Limb (tissue), 2 donors: ENCODE measurements at regions not wholly inside any gene's neighbourhood (a gene's known extent, or its start where the extent isn't known, plus 50 kb on each side); places are given as distances from the start of the nearest gene placed in this dataset.
A peak's percentile ranks its signal among the peaks of the same experiment; 100 is the strongest.
"Not testable (repeated sequence)": the region's sequence is repeated elsewhere in the genome, so short reads cannot be mapped to it uniquely, and the experiment has no call there.

ENCODE experiments used
- DNase-seq, 2 donors: peaks; one replicate each; pipeline ENCODE4 v3.0.0-alpha.2; 2016; ENCODE audit errors: extremely low spot score in 2 of 2

DNA sequence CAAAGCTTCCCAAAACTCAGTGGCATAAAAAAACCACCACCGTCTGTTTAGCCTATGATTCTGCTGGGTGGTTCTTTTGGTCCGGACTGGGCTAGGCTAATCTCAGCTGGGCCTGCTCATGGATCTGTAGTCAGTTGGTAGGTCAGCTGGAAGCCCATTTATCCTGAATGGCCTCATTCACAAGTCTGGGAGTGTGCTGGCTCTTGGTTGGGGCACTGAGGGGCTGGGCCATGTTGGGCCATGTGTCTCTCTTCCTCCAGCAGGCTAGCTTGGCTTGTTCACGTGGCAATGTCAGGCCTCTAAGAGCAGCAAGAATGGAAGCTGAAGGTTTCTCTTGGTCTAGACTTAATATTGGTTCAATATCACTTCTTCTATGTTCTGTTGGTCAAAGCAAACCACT lies 95.7 kb upstream of the HS6ST1 start:
- no peak for DNase-seq

DNA sequence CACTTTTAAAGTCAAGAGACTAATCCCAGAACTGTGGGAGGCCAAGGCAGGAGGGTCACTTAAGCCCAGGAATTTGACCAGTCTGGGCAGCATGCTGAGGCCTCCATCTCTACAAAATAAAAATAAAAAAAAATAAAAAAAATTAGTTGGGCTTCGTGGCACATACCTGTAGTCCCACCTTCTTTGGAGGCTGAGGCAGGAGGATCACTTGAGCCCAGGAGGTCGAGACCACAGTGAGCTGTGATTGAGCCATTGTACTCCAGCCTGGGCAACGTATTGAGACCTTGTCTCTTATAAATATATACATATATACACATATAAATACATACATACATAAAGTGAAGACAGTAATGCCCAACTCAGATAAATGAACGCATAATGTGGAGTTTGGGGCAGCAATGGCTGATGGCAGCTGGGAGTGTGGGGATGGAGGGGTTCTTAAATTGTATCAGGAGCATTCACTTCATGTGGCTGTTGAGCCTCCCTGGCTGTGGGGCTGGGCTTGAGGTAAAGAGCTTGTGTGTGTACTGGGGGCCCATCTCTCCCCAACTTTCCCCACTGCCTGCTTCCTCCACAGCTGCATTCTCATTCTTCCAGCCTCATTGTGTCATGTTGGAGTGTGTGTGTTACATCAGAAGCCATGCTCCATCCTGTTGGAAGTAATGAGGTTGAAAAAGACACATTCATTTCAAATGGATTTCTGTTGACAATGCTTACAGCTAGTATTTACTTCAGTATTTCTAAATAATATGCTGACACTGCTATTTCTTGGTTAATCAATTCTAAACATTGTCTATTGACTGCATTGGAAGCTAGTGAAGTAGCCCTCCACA lies 96.5 kb upstream of the HS6ST1 start:
- no peak for DNase-seq

DNA sequence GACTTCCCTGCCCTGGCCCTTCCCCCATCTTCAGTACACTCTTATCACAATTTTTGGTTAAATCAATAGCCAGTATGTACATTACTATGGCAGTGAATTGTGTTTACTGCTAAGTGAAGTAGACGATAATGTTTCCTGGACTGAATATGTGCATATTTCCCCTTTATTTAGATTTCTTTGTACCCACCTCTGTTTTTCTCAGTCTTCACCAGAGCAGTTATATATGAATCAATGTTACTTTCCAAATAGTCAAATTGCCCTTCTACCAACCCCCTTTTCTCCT lies 97.1 kb upstream of the HS6ST1 start:
- no peak for DNase-seq

DNA sequence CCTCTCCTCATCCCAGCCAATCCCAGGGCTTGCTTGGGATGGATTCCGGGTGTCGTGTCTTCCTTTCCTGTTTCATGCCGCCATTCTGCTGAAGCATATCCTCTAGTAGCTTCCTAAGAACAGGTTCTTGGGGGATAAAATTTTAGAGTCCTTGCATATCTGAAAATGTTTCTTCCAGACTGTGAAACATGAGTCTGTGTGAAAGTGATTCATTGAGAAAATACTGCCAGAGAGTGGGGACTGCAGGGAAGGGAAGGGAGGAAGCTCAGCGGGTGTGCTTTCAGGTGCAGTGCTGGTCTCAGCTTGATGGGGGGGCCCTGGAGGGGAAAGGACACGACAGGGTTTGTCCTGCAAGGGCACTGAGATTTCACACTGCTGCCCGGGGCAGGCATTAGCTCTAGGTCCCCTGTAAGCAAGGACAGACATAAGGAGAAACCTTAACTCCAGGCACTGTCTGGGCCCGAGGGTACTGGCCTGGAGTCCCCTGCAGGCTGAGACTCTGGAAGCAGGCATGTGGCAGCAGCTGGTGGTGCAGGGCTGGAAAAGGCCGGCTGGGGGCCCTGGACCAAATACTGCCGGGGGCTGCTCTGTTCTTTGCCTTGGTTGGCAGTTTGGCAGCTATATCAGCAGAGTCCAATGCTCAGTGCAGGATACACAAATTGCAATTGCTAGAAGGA lies 97.6 kb upstream of the HS6ST1 start:
- no peak for DNase-seq

DNA sequence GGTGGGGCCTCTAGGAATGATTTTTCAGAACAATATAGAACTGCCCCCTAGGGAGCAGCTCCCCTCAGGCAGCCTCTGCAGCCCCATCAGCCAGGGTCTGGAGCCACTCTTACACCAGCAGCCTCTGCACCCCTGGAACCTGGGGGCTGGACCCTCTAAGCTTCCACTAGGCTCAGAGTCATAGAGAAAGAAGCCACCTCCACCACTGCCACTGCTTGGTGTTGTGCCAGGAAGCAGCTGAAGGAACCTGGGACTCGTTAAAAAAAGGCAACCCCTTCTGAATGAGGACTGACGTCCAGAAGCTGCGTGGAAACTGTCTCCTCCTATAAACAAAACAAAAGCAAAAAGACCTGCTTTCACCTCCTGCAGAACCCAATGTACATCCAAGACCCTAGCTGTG lies 98.1 kb upstream of the HS6ST1 start:
- no peak for DNase-seq

DNA sequence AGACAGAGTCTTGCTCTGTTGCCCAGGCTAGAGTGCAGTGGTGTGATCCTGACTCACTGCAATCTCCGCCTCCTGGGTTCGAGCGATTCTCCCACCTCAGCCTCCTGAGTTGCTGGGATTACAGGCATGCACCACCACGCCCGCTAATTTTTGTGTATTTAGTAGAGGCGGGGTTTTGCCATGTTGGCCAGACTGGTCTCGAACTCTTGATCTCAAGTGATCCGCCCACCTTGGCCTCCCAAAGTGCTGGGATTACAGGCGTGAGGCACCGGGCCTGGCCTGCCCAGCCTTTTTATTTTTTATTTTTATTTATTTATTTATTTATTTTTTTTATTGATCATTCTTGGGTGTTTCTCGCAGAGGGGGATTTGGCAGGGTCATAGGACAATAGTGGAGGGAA lies 98.6 kb upstream of the HS6ST1 start:
- not testable (repeated sequence) for DNase-seq

DNA sequence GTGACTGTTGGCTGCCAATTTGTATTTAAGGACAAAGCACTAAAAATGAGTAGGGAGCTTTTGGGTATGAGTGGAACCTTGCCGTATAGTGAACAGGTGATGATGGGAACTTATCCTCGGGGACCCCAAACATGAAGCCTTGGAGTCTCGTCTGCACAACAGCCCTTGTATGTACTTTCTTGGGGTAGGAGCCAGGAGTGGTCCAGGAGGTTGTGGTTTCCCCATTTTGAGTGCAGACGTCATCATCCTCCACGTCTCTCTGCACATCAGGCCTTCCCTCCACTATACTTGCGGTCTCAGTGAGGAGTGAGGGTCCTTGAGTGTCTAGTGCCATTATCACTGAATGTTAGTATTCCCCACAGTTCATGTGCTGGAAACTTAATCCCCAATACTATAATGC lies 101.5 kb upstream of the HS6ST1 start:
- no peak for DNase-seq

DNA sequence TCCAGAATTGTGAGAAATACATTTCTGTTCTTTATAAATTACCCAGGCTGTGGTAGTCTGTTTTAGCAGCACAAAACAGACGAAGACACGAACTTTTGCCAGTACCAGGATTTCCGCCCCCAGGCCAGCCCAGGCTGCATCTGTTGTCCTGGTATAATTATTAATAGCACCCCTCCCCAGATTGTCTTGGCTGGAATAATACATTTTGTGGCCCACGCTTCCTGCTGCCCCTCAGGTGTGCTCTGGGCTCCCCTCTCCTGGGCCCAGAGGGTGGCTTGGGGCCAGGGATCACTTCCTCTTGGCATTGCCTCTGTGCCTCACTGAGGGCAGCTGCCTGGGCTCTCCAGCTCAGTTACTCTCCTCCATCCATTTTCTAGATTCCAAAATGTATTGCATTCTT lies 102.1 kb upstream of the HS6ST1 start:
- no peak for DNase-seq

DNA sequence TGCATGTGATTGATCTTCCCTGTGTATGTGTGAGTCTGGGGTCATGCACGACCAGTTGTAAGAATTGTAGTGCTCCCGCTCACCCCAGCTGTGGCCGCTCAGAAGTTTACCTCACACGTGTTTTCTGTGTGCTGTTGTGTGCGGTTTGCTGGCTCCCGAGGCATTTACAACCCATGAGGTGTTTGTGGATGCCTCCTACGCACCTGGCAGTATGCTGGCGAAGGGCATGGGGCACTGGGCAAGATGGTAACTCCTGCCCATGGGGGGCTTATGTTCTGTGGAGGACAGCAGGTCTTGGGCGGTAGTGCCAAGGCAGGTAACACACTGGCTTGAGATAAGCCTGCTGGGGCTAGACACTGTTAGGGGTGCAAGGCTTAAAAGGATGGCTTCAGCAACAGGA lies 102.6 kb upstream of the HS6ST1 start:
- no peak for DNase-seq

DNA sequence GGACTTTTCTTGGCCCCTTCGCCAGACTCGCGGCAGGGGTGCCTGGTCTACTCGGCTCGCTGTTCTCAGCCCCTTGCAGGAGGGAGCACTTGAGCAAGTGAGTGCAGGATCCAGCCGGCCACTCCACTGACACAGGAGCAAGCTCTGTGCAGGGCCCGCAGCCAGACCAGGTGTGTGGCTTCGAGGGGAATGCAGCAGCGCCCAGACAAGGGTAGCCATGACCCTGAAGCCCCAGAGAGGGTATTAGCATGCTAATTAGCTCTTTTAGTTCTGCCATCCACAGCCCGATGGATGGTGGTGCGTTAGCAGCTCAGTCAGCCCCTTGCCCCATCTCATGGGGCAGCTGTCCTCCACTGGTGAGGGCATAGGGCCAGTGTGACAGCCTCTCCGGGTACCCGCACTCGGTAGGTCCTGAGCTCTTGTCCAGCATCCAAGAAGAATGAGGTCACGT lies 103.2 kb upstream of the HS6ST1 start:
- DNase-seq = no peak

DNA sequence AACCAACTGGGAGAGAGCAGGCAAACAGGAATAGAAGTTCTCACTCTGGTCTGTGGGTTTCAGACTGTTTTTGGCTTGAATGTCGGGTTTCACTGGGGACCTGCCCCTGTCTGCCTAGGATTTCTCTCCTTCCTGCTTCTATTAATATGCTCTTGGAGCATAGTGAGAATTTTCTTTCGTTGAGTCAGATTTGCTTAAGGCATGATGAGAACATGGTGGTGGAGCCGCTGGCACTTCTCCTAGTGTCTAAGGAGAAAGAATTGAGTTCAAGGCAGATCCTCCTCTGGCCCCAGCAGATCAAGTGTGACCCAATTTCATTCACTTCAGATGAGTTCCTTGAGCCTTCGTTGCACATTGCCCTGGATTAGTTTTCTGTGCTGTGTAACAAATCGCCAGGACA lies 103.9 kb upstream of the HS6ST1 start:
- no peak for DNase-seq

DNA sequence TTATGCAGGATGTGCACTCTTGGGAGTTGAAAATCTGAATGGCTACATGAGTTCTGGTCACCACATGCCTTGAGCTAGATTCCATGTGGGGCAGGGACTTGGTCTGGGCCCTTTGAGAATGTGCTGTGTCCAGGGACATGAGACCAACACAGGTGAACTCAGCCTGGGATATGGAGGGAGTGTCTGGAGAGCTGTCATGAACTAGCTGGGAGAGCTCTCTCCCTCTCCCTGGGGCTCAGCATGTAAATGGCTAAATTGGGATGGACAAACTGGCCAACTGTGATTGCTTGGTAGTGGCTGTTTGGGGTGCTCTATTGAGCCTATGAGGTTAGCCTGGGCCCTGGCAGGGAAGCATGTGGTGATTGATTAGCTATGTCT lies 105.1 kb upstream of the HS6ST1 start:
- peak in 1 of 2 donors; percentile 15 for DNase-seq

DNA sequence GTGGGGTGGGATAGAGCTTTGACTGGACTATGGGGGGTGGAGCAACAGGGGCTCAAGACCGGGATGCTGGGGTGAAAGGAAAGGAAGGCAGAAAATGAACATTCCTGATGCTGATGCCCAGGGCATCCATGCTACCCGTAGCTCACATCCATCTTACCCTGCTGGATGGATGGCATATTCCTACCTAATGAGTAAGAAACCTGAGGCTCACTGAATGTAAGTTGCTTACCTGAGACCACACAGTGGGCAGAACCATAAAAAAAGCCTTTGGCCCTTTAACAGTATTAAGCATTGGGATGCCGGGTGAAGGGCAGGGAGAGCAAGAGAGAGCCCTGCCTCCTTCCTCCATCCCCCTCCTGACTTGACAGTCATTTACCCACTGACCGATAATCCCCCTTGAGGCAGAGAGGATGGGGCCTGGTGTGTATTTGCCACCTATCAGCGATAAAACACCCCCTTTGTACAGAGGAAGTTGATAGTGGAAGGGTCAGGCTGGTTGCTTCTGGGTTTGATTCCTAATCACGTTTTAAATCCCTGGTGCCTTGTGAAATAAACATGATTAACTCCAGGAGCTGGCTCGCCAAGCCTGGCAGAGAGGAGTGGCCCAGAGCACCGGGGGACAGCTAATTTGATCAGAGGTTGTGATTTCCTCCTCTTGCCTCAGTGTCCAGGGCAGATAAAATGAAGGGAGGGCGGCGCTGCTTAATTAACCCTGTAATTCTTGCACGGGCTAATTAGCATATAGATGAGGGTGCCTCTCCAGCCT lies 105.9 kb upstream of the HS6ST1 start:
- DNase-seq = peak in 1 of 2 donors; percentile 34

DNA sequence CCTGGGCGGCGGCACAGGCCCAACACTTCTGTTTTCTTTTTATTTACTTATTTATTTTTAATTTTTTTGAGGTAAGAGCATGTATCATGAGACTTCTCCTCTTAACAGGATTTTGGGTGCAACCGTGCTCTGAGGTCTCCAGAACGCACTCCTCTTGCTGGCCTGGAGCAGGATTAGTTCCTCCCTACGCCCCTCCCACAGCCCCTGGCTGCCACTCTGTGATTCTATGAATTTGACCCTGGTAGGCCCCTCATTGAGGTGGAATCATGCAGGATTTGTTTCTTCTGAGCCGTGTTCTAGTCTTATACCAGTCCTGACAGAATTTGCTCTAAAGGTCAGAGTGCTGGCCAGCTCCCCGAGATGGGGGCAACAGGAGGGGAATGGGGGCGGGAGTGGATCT lies 106.5 kb upstream of the HS6ST1 start:
- peak in 1 of 2 donors; percentile 18 for DNase-seq

DNA sequence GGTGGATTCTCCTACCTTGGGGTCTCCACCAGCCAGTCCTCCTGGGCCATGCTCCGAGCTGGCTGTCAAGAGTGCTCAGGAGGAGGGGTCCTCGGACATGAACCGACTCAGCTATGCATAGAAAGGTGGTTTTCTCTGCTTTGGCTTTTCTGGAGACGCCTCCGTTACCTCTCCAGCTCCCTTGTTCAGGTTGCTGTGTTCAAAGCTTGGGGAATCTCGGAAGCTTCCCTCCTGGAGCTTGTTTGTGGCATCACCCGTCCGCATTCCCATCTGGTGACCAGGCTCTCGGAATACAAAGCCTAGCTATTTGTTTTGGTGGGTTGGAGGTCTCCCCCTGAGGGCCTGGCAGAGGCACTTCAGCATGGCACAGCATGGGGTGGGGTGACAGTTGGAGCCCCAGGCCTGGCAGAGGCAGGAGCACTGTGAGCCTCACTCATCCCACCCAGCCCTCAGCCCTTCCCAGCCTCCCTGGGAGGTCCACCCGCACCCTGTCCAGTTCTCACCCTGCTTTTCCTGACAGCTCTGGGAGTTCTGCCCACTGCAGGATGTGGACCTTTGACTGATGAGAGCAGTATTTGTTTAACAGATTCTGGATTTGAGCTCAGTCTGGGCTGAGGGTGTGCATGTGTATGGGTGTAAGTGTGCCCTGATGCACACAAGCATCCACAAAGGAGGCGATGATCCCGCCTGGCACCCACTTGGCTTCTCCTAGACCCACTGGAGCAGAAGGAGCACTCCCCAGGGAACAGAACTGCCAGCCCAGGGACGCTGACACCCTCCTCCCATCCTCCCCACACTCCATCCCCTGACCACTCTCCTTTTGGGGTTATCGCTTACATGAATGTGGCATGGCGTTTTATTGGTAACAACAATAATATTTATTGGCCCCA lies 107.3 kb upstream of the HS6ST1 start:
- peak in 1 of 2 donors; percentile 24 for DNase-seq

DNA sequence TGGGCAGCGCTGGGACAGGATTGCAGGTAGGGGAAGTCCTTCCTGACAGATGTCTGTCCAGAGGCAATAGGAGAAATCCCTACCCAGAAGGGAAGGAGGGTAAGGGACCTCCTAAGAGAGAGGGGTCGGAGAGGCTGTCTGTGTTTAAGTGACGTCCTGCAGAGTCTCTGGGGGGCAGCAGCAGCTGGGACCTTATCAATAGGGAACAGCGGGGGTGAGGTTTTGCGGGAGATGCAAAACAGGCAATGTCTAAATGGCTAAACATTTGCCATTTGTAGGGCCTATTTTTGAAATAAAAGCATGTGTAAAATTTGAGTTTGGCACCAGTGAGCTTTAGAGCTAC lies 108.7 kb upstream of the HS6ST1 start:
- peak in 1 of 2 donors; percentile 19 for DNase-seq

DNA sequence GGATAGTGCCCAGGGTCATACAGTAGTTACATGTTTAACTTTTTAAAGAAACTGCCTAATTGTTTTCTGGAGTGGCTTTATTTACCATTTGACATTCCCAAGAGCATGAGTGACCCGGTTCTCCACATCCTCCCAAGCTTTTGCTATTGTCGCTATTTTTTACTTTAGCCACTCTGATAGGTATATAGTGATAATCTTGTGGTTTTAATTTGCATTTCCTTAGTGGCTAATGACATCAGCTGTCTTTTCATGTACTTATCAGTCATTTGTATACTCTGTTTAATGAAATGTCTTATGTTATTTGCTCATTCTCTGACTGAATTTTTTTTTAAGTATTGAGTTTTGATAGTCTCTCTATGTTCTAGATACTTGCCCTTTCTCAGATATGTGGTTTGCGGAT lies 109.7 kb upstream of the HS6ST1 start:
- DNase-seq = no peak

DNA sequence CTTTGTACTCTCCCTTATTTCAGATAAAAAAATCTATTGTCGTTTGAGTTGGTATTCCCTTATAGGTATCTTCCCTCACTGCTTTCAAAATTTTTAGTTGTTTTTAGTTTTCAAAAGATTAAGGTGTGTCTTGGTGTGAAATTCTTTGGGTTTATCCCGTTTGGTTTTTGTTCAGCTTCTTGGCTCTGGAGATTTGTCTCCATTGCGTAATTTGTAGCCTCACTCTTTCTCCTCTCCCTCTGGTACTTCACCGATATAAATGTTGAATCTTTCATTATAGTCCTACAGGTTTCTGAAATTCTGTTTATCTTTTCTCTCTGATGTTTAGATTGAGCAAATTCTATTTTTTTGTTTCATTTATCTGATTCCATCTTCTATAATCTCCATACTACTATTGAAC lies 113.8 kb upstream of the HS6ST1 start:
- DNase-seq = no peak

DNA sequence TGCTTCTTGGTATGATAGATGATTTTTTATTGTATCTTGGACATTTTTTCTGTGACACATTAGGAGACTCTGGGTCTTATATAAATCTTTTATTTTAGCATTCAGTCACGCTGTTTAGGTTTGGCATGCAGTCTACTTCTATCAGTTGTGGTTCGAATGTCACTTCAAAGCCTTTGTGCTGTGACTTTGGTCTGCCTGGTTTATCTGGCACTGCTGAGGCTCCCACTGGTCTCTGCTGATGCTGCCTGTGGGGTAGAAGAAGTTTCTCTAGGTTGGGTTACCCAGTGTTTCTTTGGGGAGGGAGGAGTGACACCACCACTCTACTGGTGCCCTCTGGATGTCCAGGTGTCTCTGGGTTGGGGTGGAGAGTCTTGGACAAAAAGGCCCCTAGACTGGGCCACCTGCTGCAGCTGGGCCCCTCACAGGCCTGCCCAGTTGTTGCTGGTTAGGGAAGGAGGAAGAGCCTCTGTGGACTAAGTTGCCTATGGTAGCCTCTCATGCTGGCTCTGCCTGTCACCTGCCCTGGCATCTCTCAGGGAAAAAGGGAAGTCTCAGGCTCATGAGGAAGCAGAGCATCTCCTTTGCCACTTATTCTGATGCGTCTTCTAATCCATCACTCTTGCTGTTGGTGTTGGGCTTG lies 115.4 kb upstream of the HS6ST1 start:
- peak in 1 of 2 donors; percentile 9 for DNase-seq

DNA sequence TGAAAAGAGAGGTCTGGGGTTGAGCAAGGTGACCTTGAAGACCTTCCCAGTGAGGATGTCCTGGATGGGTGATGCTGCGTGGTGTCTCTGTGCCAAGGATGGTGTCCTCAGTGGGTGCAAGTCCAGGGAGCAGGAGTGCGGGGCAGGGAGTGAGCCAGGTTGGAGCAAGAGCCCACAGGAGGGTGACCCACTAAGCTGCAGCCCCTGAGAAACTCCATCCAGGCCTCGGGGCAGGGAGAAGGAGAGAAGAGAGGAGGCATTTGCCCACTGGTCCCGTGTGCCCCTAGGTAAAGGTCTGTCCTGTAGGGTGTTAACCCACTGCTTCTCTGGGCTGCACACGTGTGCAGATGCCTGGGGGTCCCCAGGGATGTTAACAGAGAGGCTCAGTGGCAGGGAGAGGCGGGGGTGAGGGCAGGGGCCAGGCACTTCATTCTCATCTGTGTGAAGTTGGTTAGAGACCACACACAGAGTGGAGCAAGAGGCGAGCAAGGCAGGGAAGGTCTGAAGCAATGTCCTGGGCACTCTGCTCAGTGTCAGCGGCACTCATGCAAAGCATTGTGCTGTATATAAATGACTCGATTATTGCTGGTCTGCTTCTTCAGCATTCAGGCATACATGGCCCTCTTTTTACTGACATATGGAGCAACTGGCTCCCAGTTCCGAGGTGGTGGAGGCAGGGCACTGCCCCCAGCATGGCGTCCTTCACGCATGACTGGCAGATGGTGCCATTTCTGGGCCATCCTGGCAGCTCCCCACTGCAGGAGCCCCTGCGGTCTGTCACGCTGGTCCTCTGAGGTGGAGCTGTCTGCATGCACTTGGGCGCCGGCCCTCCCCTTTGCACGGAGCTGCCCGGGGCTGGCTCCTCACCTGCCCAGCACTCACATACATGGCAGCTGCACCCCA lies 117.2 kb upstream of the HS6ST1 start:
- DNase-seq = peak in 1 of 2 donors; percentile 33
